HCT116 (cell line): ENCODE measurements at regions not wholly inside any gene's neighbourhood (a gene's known extent, or its start where the extent isn't known, plus 50 kb on each side); places are given as distances from the start of the nearest gene placed in this dataset.

Experiments used
- ATAC-seq: fragments of 200-7000 bp; cut with Tn5 transposase; 2 replicates; pipeline ENCODE4 v1.9.1; 2020; ENCODE audit warnings: mild to moderate bottlenecking, moderate library complexity
- BruUV-seq: library from RNA; stranded (reverse); fragments of 400-500 nt; replicated peaks from 2 replicates; lab custom pipeline; 2021; lab: Mats Ljungman, UMichigan
- CTCF ChIA-PET: fragments of 300-600 bp; sonication (Branson Sonifier 250); formaldehyde crosslinking; loops from one replicate; lab custom pipeline; 2021; ENCODE audit warnings: antibody characterized with exemption; lab: Charles Lee
- POLR2A ChIA-PET: fragments of 300-600, 350-600 bp; sonication (Branson Sonifier 250); formaldehyde crosslinking; loops from one replicate; lab custom pipeline; 2021; ENCODE audit warnings: antibody characterized with exemption; lab: Charles Lee
- RAD21 ChIA-PET, 2 experiments: fragments of 300-600 bp; sonication (Branson Sonifier 250); formaldehyde crosslinking; loops; one replicate each; lab custom pipeline; 2023; ENCODE audit warnings: low total read pairs in 2 of 2; ENCODE audit not compliant: uncharacterized antibody in 2 of 2, unreplicated experiment in 2 of 2, low non-redundant PET in 1 of 2; lab: Charles Lee
- DNase-seq: peaks from one replicate; pipeline ENCODE4 v3.0.0-alpha.2; 2010; ENCODE audit warnings: low read depth, low spot score
- H2AFZ ChIP-seq: fragments of 200-600 bp; shearing (Covaris generic), sonication (generic); 2 replicates; pipeline ENCODE4 v1.6.1; 2017; ENCODE audit warnings: low read depth, mixed run types, mixed read lengths, antibody characterized with exemption, low read length; ENCODE audit not compliant: poor library complexity, severe bottlenecking
- H3K27ac ChIP-seq: 2 replicates; pipeline ENCODE4 v1.5.1; 2012; ENCODE audit warnings: low read depth, low read length
- H3K27me3 ChIP-seq: fragments of 200-600 bp; sonication (generic); 2 replicates; pipeline ENCODE4 v1.6.1; 2016; ENCODE audit warnings: mixed run types, low read length, mixed read lengths; ENCODE audit not compliant: insufficient read depth
- H3K36me3 ChIP-seq, 2 experiments: fragments of 200-500 bp in 1 of 2; fragments of 200-600 bp in 1 of 2; sonication (Bioruptor generic) in 1 of 2; sonication (generic) in 1 of 2; 2 replicates each; pipeline versions ENCODE4 v1.5.1 to v1.6.1; 2014 to 2016; ENCODE audit warnings: low read length in 2 of 2, inconsistent platforms in 1 of 2, mixed read lengths in 1 of 2, mixed run types in 1 of 2; ENCODE audit not compliant: insufficient read depth in 2 of 2, control insufficient read depth in 1 of 2
- H3K4me1 ChIP-seq, 2 experiments: fragments of 200-600 bp in 1 of 2; sonication (generic) in 1 of 2; 2 replicates each; pipeline versions ENCODE4 v1.5.1 to v1.6.1; 2012 to 2017; ENCODE audit warnings: low read length in 2 of 2, inconsistent platforms in 1 of 2, mild to moderate bottlenecking in 1 of 2, mixed read lengths in 1 of 2, mixed run types in 1 of 2, moderate library complexity in 1 of 2; ENCODE audit not compliant: insufficient read depth in 2 of 2, control insufficient read depth in 1 of 2
- H3K4me2 ChIP-seq: fragments of 200-600 bp; sonication (generic); 2 replicates; pipeline ENCODE4 v1.6.1; 2017; ENCODE audit warnings: mixed run types, low read length, mixed read lengths
- H3K4me3 ChIP-seq, 2 experiments: fragments of 200-600 bp in 1 of 2; sonication (generic) in 1 of 2; replicated peaks in 1 of 2; 2 replicates each; pipeline ENCODE4 v1.5.1; 2011 to 2016; ENCODE audit warnings: low read length in 2 of 2, control low read depth in 1 of 2, low read depth in 1 of 2, mild to moderate bottlenecking in 1 of 2, mixed read lengths in 1 of 2, mixed run types in 1 of 2
- H3K79me2 ChIP-seq: fragments of 200-600 bp; sonication (generic); 2 replicates; pipeline ENCODE4 v1.6.1; 2017; ENCODE audit warnings: mild to moderate bottlenecking, mixed run types, low read length, moderate library complexity, mixed read lengths; ENCODE audit not compliant: insufficient read depth
- H3K9ac ChIP-seq: fragments of 200-600 bp; sonication (generic); 2 replicates; pipeline ENCODE4 v1.6.1; 2016; ENCODE audit warnings: low read length, mixed read lengths
- H3K9me2 ChIP-seq: fragments of 200-600 bp; sonication (generic), shearing (Covaris generic); 2 replicates; pipeline ENCODE4 v1.6.1; 2017; ENCODE audit warnings: mixed run types, mild to moderate bottlenecking, moderate library complexity; ENCODE audit not compliant: insufficient read depth
- H3K9me3 ChIP-seq, 2 experiments: fragments of 200-500 bp in 1 of 2; fragments of 200-600 bp in 1 of 2; sonication (Bioruptor generic) in 1 of 2; sonication (generic) in 1 of 2; 2 replicates each; pipeline ENCODE4 v1.6.1; 2014 to 2017; ENCODE audit warnings: low read length in 2 of 2, mixed read lengths in 2 of 2, inconsistent platforms in 1 of 2, low read depth in 1 of 2, mild to moderate bottlenecking in 1 of 2, mixed run types in 1 of 2, moderate library complexity in 1 of 2; ENCODE audit not compliant: control insufficient read depth in 1 of 2, insufficient read depth in 1 of 2
- H4K20me1 ChIP-seq: fragments of 200-600 bp; sonication (generic), shearing (Covaris generic); 2 replicates; pipeline ENCODE4 v1.6.1; 2017; ENCODE audit warnings: mixed run types, mild to moderate bottlenecking, moderate library complexity; ENCODE audit not compliant: insufficient read depth
- CEBPB ChIP-seq: IDR thresholded peaks from 2 replicates; pipeline ENCODE4 v1.6.1; 2012; ENCODE audit warnings: low read depth
- EGR1 ChIP-seq: IDR thresholded peaks from 2 replicates; pipeline ENCODE4 v1.6.1; 2012; ENCODE audit warnings: low read depth
- ELF1 ChIP-seq: IDR thresholded peaks from 2 replicates; pipeline ENCODE4 v1.6.1; 2012; ENCODE audit warnings: low read depth, borderline replicate concordance
- EZH2 ChIP-seq: fragments of 200-600 bp; sonication (generic); IDR thresholded peaks from 2 replicates; pipeline ENCODE4 v1.6.1; 2017; ENCODE audit warnings: antibody characterized with exemption, mixed run types
- EZH2phosphoT487 ChIP-seq: fragments of 200-600 bp; IDR thresholded peaks from 2 replicates; pipeline ENCODE4 v1.6.1; 2018; ENCODE audit warnings: antibody characterized with exemption, borderline replicate concordance
- FOSL1 ChIP-seq: IDR thresholded peaks from 2 replicates; pipeline ENCODE4 v1.6.1; 2012; ENCODE audit warnings: low read depth
- JUND ChIP-seq: IDR thresholded peaks from 2 replicates; pipeline ENCODE4 v1.6.1; 2012
- POLR2AphosphoS5 ChIP-seq: IDR thresholded peaks from 2 replicates; pipeline ENCODE4 v1.6.1; 2011; ENCODE audit warnings: mild to moderate bottlenecking, low read depth, low read length, moderate library complexity
- SIN3A ChIP-seq: IDR thresholded peaks from 2 replicates; pipeline ENCODE4 v1.6.1; 2012; ENCODE audit warnings: low read depth
- SP1 ChIP-seq: IDR thresholded peaks from 2 replicates; pipeline ENCODE4 v1.6.1; 2012; ENCODE audit warnings: low read depth
- SRF ChIP-seq: IDR thresholded peaks from 2 replicates; pipeline ENCODE4 v1.6.1; 2012; ENCODE audit warnings: low read depth
- TCF7L2 ChIP-seq: IDR thresholded peaks from 2 replicates; pipeline ENCODE4 v1.7.0; 2011; ENCODE audit warnings: borderline replicate concordance, inconsistent platforms; ENCODE audit not compliant: insufficient read depth, insufficient read length; ENCODE audit errors: extremely low read depth
- YY1 ChIP-seq: IDR thresholded peaks from 2 replicates; pipeline ENCODE4 v1.6.1; 2011; ENCODE audit warnings: low read length, low read depth, moderate library complexity, mild to moderate bottlenecking; ENCODE audit not compliant: insufficient replicate concordance; ENCODE audit errors: extremely low read depth
- ZFX ChIP-seq: fragments of 450-650 bp; IDR thresholded peaks from 2 replicates; pipeline ENCODE4 v1.6.1; 2017
- ZNF274 ChIP-seq: fragments of 200-500 bp; sonication (Bioruptor generic); IDR thresholded peaks from 2 replicates; pipeline ENCODE4 v1.6.1; 2014; ENCODE audit warnings: mild to moderate bottlenecking, low read depth, low read length, inconsistent platforms
- intact Hi-C: fragments of 100-400 bp; cut with micrococcal nuclease; formaldehyde crosslinking; loops from 2 replicates; pipeline ENCODE4 v1.10.0; 2022
- TF ChIP-seq, protein P1 (sequence below), 3 experiments: fragments of 200-600 bp in 1 of 3; sonication (generic) in 1 of 3; IDR thresholded peaks in 2 of 3; conservative IDR thresholded peaks in 1 of 3; 2 replicates each; pipeline ENCODE4 v1.5.1; 2012 to 2017; ENCODE audit warnings: low read depth in 2 of 3, low read length in 2 of 3, antibody characterized with exemption in 1 of 3, borderline replicate concordance in 1 of 3, control low read depth in 1 of 3, mild to moderate bottlenecking in 1 of 3, mixed read lengths in 1 of 3, mixed run types in 1 of 3, moderate library complexity in 1 of 3; ENCODE audit not compliant: insufficient read depth in 1 of 3
- TF ChIP-seq, protein P2 (sequence below): IDR thresholded peaks from 2 replicates; pipeline ENCODE4 v1.6.1; 2012
- TF ChIP-seq, protein P3 (sequence below): IDR thresholded peaks from 2 replicates; pipeline ENCODE4 v1.6.1; 2012; ENCODE audit warnings: low read depth
- TF ChIP-seq, protein P4 (sequence below): IDR thresholded peaks from 2 replicates; pipeline ENCODE4 v1.6.1; 2011; ENCODE audit warnings: mild to moderate bottlenecking, low read length, moderate library complexity; ENCODE audit not compliant: insufficient replicate concordance; ENCODE audit errors: extremely low read depth

DNA sequence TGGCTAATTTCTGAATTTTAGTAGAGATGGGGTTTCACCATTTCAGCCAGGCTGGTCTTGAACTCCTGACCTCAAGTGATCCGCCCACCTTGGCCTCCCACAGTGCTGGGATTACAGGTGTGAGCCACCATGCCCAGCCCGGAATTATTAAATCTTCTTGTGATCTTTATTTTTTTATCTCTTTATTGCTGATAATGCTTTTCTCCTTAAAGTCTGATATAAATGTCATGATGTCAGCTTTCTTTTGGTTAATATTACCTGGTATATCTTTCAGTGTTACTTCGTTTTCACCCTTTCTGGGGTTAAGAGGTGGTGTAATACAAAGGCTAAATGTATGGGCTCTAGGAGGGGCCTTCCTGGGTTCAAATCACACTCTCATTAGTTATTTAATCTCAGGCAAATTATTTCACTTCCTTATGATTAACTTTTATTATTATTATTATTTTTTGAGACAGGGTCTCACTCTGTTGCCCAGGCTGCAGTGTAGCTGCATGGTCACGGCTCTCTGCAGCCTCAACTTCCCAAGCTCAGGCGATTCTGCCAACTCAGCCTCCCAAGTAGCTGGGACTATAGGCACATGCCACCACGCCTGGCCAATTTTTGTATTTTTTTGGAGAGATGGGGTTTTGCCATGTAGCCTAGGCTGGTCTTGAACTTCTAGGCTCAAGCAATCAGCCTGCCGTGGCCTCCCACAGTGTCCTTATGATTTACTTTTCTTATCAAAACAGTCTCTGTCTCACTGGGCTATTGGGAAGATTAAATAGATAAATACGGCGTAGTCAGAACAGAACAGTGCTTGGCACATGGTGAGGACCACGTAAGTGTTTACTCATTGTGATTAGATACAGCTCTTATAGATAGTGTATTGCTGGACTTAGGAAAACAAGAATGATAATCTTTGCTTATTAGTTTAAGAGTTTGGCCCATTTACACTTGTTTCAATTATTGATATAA lies 216.5 kb downstream of the URB2 start:
- ChIA-PET CTCF (no interaction called here), POLR2A (no interaction called here), RAD21 (no interaction called here)
- no peaks in the 10 kb centered on the region for H3K9me2 ChIP-seq
- H4K20me1 ChIP-seq, result no peaks in the 10 kb centered on the region
- ATAC-seq (no peak), DNase-seq (no peak)
- no peak overlapping the region for H3K4me2 ChIP-seq
- peaks cover 5 to 7% of the 10 kb centered on the region in 2 experiments; a peak in 3 of 4 replicates for H3K4me1 ChIP-seq
- no peak overlapping the region for H3K4me3 ChIP-seq
- H3K27ac ChIP-seq, result no peak overlapping the region
- BruUV-seq, result no TSS peak
- no peaks in the 10 kb centered on the region for H3K36me3 ChIP-seq
- H3K27me3 ChIP-seq, result no peaks in the 10 kb centered on the region; the same call in 1 of the 2 replicates
- H3K79me2 ChIP-seq, result no peaks in the 10 kb centered on the region
- H3K9ac ChIP-seq, result no peak overlapping the region
- no peak overlapping the region for H2AFZ ChIP-seq
- no peaks in the 10 kb centered on the region for H3K9me3 ChIP-seq
- intact Hi-C loops, result loop anchor here (10.0 kb wide), 1 partner anchor 322 kb away; no protein-coding TSS in a partner anchor
- TF ChIP-seq SP1 (no peak), EZH2phosphoT487 (no peak), ZNF274 (no peak), YY1 (no peak), TCF7L2 (no peak), SRF (no peak), JUND (no peak), SIN3A (no peak), FOSL1 (no peak), POLR2AphosphoS5 (no peak), ZFX (no peak), CEBPB (no peak), ELF1 (no peak), EGR1 (no peak), EZH2 (no peak)
- TF ChIP-seq, protein P1, sequence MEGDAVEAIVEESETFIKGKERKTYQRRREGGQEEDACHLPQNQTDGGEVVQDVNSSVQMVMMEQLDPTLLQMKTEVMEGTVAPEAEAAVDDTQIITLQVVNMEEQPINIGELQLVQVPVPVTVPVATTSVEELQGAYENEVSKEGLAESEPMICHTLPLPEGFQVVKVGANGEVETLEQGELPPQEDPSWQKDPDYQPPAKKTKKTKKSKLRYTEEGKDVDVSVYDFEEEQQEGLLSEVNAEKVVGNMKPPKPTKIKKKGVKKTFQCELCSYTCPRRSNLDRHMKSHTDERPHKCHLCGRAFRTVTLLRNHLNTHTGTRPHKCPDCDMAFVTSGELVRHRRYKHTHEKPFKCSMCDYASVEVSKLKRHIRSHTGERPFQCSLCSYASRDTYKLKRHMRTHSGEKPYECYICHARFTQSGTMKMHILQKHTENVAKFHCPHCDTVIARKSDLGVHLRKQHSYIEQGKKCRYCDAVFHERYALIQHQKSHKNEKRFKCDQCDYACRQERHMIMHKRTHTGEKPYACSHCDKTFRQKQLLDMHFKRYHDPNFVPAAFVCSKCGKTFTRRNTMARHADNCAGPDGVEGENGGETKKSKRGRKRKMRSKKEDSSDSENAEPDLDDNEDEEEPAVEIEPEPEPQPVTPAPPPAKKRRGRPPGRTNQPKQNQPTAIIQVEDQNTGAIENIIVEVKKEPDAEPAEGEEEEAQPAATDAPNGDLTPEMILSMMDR (IDR thresholded peaks at IDR 0.05 in 2 of 3, conservative IDR thresholded peaks at IDR 0.05 in 1 of 3; ENCODE audit: borderline replicate concordance in 1 of 3, insufficient read depth in 1 of 3, low read depth in 2 of 3, low read length in 2 of 3), result no peak
- TF ChIP-seq, protein P2, sequence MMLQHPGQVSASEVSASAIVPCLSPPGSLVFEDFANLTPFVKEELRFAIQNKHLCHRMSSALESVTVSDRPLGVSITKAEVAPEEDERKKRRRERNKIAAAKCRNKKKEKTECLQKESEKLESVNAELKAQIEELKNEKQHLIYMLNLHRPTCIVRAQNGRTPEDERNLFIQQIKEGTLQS, result no peak
- TF ChIP-seq, protein P3, sequence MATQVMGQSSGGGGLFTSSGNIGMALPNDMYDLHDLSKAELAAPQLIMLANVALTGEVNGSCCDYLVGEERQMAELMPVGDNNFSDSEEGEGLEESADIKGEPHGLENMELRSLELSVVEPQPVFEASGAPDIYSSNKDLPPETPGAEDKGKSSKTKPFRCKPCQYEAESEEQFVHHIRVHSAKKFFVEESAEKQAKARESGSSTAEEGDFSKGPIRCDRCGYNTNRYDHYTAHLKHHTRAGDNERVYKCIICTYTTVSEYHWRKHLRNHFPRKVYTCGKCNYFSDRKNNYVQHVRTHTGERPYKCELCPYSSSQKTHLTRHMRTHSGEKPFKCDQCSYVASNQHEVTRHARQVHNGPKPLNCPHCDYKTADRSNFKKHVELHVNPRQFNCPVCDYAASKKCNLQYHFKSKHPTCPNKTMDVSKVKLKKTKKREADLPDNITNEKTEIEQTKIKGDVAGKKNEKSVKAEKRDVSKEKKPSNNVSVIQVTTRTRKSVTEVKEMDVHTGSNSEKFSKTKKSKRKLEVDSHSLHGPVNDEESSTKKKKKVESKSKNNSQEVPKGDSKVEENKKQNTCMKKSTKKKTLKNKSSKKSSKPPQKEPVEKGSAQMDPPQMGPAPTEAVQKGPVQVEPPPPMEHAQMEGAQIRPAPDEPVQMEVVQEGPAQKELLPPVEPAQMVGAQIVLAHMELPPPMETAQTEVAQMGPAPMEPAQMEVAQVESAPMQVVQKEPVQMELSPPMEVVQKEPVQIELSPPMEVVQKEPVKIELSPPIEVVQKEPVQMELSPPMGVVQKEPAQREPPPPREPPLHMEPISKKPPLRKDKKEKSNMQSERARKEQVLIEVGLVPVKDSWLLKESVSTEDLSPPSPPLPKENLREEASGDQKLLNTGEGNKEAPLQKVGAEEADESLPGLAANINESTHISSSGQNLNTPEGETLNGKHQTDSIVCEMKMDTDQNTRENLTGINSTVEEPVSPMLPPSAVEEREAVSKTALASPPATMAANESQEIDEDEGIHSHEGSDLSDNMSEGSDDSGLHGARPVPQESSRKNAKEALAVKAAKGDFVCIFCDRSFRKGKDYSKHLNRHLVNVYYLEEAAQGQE, result no peak
- TF ChIP-seq, protein P4, sequence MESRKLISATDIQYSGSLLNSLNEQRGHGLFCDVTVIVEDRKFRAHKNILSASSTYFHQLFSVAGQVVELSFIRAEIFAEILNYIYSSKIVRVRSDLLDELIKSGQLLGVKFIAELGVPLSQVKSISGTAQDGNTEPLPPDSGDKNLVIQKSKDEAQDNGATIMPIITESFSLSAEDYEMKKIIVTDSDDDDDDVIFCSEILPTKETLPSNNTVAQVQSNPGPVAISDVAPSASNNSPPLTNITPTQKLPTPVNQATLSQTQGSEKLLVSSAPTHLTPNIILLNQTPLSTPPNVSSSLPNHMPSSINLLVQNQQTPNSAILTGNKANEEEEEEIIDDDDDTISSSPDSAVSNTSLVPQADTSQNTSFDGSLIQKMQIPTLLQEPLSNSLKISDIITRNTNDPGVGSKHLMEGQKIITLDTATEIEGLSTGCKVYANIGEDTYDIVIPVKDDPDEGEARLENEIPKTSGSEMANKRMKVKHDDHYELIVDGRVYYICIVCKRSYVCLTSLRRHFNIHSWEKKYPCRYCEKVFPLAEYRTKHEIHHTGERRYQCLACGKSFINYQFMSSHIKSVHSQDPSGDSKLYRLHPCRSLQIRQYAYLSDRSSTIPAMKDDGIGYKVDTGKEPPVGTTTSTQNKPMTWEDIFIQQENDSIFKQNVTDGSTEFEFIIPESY, result no peak
